GM21390 (cell line): ENCODE measurements at regions not wholly inside any gene's neighbourhood (a gene's known extent, or its start where the extent isn't known, plus 50 kb on each side); places are given as distances from the start of the nearest gene placed in this dataset.

ENCODE experiments used
- ATAC-seq: cut with Tn5 transposase; IDR thresholded peaks from one replicate; pipeline ENCODE4 v1.9.1; 2021; ENCODE audit not compliant: unreplicated experiment

DNA sequence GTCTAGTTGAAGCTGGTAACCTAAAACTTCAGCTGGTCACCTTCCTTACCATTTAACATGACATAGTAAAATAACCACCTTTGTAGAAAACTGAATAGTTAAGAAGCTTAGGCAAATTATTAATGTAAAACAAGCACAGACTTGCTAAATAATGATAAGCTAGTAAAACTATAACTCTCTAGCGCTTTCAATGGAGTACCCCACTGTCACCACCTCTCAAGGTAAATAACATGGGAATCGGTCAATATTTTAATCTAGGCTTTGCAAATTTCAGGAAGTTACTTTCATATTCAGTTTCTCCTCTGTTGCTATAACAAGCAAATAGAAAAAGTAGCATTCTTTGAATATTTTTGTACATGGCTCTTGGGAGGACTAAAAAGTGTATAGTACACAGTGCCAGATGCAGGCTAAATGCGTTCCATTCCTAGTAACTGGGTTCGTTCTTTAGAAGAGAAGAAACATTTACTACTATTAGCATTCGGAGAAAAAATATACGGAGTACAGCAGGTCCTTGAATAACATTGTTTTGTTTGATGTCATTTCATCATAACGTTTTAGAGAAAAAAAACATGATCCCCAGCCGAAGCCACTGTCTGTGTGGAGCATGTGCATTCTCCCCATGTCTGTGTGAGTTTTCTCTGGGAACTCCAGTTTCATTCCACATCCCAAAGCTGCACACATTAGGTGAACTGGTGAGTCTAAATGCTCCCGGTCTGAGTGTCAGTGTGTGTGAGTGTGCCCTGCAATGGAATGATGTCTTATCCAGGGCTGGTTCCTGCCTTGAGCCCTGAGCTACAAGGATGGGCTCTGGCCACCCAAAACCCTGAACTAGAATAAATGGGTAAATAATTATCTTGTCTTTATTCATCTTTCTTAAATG, 52.5 kb downstream of the EPRS1 start:
- no peak for ATAC-seq

- no peak for ATAC-seq
Observed at GRCh38 chr1:219991919-219992318, 54.4 kb downstream of the EPRS1 start.

DNA sequence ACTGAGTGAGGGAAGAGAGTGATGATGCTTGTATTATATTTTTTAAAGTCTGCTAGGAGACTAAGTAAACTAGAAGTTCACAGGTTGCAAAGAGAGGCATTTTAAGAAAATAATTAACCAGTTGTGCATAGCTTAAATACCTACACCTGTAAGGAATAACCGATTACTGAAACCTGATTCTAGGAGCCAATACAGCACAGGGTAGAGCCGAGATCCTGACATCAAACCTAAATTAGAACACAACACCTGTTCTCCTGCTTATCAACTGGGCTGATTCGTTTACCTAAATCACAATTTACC, 54.8 kb downstream of the EPRS1 start:
- no peak for ATAC-seq

DNA sequence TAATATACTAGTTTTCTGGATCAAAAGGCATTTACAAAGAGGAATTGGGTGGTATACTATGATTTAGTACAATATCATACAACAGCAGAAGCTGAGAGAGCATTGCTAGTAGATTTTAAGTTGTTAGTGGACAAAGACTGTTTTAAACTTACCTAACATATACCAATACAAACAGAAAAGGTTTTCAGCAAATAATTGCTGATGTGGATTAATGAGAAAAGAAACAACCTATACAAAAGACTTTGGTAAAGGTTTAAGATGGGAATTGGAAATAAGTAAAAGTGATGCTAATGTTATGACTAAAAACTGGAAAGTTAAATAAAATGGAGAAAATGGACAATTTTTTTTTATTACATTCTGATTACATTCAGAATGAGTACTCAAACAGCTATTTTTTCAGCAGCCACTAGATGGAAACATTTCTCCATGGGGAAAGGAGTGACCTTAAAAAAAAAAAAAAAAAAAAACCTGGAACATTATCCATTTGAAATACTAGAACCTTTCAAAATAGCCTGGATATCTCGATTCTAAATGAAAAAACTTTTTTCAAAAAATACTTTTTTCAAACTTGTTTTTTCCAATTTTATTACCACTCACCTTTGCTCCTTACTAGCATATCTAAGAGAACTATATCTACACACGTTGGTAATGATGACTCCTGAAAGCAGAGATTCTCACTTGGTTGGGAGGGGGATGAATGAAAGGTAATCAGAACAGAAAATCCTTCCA, 55.4 kb downstream of the EPRS1 start:
- no peak for ATAC-seq

DNA sequence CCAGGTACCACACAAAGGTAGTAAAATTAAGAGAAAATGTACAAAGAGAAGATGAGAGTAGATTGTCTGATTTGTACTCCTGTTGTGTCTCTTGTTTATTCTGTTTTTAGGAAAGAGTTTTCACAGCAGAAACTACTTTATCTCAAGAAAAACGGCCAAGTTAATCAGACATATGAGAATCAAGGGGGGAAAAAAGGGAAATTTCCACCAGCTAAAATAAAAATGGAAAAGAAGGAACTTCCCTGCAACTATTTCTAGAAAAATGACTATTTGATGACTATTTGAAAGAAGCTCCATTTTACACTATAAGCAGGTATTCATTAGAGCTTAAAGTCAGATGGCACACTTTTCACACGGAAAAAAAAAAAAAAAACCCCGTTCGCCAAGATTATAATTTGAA, 56.5 kb downstream of the EPRS1 start:
- no peak for ATAC-seq

GRCh38 chr1:219988818-219989217, 57.5 kb downstream of the EPRS1 start:
- ATAC-seq = no peak

DNA sequence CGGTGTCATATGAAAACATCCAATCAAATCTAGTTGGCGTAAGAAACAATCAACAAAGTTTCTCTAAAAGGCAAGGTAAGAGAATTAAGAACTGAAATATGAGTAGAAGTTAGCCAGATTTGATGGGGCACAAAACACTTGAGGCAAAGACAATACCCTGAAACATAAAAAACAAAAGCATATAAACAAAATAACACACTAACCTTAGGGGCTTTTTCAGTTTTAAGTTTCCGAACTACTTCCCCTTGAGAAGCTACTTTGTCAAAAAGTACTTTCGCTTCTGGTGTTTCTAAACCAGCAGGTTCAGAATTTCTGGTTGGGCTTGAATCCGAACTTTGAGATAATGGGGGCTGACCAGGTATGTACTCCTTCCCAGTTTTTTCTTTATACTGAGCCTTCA, 57.9 kb downstream of the EPRS1 start:
- peak; percentile 71 for ATAC-seq

DNA sequence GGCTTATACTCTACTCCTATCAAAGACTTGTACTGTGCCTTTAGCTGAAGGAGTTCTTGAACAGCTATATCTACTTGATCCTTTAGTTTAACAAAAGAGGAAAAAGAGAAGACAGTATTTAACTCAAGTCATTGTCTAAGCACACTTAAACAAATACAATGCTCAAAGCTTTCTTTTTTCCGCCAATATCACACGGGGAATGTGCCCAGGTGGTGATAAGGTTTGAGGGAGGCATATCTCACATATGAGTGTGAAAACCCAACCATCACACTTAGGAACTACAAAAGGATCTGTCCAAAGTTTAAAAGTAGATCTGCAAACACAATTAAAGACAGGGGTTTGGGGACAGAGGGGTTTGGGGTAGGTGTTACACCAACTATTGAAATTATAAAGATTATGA, 59.0 kb upstream of the SLC30A10 start:
- ATAC-seq = no peak

DNA sequence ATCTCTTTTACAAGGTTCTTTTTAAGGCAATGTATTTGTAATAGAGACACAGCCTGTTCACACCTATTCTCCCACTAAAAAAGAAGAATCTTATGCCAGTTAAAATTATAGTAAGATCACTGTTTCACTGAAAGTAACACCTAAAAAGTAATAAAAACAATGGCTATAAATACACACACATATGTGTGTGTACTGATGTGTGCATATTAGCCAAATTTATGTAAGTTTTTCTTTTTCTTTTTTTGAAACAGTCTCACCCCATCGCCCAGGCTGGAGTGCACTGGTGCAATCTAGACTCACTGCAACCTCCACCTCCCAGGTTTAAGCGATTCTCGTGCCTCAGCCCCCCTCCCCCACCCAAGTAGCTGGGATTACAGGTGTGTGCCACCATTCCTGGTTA, 56.8 kb upstream of the SLC30A10 start:
- ATAC-seq = peak; percentile 47
